Medulla oblongata (tissue), 1 donor: ENCODE measurements at regions not wholly inside any gene's neighbourhood (a gene's known extent, or its start where the extent isn't known, plus 50 kb on each side); places are given as distances from the start of the nearest gene placed in this dataset.

ENCODE experiments used
- DNase-seq: peaks from one replicate; pipeline ENCODE4 v3.0.0-alpha.2; 2015; ENCODE audit errors: extremely low spot score

DNA sequence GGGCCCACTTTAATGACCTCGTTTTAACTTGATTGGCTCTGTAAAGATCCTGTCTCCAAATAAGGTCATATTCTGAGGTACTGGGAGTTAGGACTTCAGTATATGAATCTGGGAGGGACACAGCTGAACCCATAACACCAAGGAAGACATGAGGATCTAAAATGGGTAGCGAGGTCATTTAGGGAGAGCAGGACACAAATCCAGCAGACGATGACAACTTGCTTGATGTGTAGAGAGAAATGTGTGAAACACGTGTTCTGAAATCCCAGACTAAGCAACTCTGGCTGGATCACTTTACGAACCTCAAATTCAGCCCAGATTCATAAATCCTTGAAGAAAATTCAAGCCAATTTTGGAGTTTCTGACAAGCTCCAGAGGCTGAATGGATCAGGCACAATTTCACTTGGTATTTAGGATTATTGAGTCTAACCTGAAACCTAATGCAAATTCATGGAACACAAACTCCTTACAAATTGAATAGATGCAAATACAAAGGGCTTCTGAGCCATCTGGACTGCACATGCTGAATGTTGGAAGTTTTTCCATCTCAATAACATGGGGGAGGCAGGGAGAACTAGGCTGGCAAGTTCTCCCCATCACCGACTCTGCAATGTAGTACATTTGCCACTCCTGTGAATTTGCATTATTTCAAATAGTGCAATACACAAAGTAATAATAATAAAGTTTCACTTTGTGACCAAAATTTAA is 74.0 kb upstream of the SLC30A5 start:
- no peak for DNase-seq

GRCh38 chr5:69024241-69024651 is 69.6 kb upstream of the SLC30A5 start:
- peak; percentile 74 for DNase-seq

GRCh38 chr5:69029292-69029691 is 64.5 kb upstream of the SLC30A5 start:
- no peak for DNase-seq

DNA sequence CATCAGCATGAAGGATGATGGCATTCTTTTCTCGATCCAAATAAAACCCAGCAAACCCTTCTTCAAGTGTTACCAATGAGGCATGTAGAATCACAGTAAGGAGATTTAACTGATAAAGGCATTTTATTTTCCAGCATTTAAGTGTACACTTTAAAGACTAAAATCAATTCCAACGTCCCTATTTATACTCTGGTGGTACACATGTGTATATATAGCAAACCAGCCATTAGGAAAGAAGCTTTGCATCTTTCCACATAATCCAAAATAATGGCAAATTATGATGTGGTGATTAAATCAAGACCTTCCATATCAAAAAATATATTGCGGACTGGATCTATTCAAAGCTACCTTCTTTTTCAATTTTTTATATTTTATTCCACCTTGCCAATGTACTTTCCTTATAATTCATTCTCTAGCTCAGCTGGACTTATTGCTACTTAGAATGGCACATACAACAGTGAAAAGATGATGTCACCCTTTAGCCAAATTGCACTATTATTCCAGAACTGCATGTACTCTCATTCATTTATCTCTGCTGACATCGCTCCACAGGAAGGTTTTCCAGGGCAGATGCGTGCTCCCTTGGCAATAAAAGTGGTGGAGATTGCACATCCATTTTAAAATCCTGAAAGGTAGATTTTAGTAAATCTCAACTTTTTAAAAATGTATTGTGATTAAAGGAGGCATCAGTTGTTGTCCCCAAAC is 63.3 kb upstream of the SLC30A5 start:
- no peak for DNase-seq

- DNase-seq = no peak
Observed at GRCh38 chr5:69032009-69032408, 61.8 kb upstream of the SLC30A5 start.

DNA sequence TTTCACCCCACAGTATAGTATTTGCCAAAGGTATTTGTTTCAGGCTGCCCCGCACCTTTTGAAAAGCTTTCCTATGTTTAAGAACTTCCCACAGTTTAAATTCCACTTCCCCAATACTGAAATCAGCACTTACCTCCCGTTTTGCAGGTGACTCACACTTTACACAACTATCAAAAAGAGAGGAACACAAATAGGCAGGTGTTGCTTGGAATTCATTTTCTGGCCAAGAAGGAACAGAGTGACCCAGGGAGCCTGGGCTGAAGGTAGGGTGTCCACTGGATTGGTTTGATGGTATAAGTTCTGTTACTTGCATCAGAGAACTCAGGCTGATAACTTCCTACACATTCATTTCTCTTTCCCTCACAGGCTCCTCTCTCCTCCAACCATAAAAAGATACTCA is 60.1 kb upstream of the SLC30A5 start:
- no peak for DNase-seq

DNA sequence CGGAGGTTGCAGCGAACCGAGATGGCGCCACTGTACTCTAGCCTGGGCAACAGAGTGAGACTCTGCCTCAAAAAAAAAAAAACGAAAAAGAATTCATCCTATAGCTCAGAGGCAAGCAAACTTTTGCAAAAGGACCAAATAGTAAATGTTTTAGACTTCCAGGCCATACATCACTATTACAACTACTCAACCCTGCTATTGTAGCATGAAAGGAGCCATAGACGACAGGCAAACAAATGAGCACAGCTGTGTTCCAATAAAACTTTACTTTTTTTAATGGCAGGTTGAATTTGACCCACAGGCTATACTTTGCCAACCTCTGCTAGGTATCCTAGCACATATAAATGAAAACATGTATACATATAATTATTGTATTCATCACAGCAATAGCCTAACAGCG is 58.9 kb upstream of the SLC30A5 start:
- no peak for DNase-seq

DNA sequence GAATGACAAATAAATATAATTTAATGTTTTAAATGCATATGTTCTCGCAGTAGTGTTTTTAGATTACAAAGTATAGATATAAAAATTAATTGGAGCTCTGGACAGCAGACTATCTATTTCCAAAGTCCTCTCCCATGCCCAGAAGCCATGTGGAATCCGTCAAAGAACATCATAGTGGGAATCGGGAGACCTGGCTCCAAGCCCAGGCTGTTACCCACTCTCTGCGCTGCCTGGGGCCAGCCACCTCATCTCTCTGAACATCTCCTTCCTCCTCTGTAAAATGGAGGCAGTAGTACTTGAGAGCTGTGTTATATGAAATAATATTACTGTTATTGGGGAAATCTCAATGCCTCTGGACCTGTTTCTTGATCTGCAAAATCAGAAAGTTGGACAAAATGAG is 58.1 kb upstream of the SLC30A5 start:
- no peak for DNase-seq

DNA sequence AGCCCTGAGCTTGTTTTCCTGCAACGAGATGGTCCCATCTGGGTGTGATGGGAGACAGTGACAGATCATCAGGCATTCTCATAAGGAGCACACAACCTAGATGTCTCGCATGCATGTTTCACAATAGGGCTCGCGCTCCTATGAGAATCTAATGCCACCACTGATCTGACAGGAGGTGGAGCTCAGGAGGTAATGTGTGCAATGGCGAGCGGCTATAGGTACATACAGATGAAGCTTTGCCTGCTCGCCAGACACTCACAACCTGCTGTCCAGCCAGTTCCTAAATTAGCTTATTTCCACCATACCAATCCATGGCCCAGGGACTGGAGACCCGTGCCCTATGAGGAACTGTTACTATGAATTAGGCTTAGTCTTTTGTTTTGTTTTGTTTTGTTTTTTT is 55.3 kb upstream of the SLC30A5 start:
- no peak for DNase-seq

GRCh38 chr5:69039829-69040228 is 54.0 kb upstream of the SLC30A5 start:
- no peak for DNase-seq

DNA sequence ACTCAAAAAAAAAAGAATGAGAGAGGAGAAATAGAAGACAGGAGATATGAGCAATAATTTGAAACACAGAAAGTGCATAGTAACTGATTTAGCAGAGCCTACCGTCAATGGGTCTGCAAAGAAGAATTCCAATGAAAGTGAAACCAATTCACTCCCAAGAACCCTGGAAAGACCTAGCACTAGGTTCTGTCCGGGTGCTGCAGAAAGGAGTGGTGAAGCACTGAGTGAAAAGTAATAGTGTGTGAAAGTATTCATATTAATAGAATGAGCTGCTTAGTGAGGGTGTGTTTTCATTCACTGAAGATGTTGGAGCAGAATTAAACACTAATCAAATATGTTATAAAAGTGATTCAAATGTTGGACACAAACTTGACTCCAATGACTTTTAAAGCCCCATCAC is 51.3 kb upstream of the SLC30A5 start:
- DNase-seq = no peak

GRCh38 chr5:69042915-69043654 is 50.7 kb upstream of the SLC30A5 start:
- DNase-seq = peak; percentile 98

GRCh38 chr5:69043655-69043996 is 50.2 kb upstream of the SLC30A5 start:
- DNase-seq = no peak
